ENCODE measurements at regions not wholly inside any gene's neighbourhood (a gene's known extent, or its start where the extent isn't known, plus 50 kb on each side); places are given as distances from the start of the nearest gene placed in this dataset.

DNA sequence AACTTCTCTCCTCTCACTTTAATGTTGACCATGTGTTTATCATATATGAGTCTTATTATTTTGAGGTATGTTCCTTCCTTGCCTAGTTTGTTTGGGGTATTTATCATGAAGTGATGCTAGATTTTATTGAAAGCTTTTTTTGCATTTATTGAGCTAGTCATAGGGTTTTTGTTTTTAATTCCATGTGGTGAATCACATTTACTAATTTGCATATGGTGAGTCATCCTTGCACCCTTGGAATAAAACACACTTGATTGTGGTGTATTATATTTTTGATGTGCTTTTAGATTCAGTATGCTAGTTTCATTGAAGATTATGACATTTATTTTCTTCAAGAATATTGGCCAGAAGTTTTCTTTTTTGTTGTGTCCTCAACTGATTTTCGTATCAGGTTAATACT is 464.6 kb downstream of the PCDH18 start:
- DNase-seq (ENCODE audit: low read depth): no peak

DNA sequence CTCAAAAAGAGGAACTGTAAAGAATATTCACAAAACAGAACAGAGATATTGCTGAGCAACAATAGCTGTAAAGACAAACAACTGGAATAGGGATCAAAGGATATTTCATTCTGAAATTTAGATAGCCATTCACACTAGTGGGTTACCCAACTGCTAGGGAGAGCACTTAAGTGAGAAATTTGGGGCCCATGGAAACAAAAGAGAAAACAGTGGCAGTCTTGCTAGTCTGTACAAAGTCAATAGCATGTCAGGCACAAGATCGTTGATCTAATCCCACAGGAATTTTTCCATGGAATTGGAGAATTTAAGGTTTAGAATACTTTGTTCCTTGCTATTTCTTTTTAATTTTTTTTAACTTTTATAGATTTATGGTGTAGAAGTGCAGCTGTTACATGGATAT is 467.0 kb downstream of the PCDH18 start:
- peak; percentile 49 for DNase-seq (ENCODE audit: low read depth)

DNA sequence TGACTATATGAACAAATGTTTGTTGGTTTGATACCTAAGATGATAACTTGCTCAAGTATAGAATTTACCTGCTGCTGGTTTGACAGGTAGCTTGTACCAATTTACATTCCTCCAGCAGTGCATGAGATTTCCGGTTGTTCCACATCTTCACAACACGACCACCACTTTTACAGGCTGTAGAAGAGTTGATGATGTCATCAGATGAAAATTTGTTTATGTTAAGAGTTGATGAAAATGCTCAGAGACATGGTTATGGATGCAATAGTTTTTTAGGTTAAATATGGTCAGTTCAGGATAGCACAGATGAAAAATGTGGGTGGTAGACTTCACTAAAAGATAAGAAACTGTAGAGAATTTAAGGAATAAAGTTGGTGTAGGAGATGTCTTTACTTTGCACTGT is 468.3 kb downstream of the PCDH18 start:
- no peak for DNase-seq (ENCODE audit: low read depth)

DNA sequence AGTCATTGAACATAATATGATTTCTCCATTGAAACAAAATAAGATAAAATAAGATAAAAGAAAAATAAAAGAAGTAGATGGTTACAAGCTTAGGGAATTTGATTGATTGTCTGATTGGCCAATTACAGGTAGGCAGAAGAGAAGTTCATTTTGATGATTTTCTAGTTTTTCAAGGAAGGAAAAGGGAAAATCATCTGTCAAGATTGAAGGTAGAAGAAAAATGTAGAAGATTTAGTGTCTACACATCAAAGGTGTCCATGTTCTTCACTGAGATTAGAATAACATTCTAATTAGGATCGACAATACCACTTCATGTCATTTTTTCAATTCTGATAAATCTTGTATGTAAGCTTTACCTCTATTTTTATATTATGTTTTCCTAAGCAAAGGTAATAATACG is 489.1 kb downstream of the PCDH18 start:
- DNase-seq (ENCODE audit: low read depth): no peak

DNA sequence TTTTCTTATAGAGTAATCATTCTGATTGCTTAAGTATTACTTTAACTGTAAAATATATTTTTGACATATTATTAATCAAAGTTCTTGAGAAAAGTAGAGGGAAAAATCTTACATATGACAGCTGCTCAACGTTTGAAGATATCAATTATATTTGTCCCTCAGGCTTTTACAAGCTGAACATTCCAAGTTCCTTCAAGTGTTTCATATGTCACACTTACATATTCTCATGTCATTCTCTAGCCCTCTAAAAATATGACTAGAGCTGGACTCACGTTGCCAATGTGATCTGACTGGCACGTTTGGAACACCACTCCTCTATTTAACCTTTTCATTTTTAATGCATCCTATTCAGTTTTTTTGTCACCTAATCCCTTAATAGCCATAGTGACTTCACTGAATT is 492.9 kb downstream of the PCDH18 start:
- no peak for DNase-seq (ENCODE audit: low read depth)

DNA sequence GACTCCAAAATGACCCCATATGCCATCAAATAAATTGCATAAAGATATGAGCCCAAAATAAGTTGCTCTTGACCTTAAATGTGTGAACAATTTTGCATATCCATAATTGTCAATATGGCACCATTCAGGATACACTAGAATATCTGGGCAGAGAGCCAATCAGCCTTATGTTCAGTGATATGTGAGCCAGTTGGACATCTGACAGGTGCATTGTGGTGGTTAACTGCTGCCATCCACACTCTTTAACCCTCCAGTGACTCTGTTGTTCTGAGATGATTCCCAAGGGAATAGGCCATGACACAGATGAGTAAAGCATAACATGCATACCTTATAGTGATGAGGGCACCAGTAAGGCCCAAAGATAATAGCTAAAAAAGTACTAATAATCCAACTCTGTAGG is 500.1 kb downstream of the PCDH18 start:
- peak; percentile 1 for DNase-seq (ENCODE audit: low read depth)

DNA sequence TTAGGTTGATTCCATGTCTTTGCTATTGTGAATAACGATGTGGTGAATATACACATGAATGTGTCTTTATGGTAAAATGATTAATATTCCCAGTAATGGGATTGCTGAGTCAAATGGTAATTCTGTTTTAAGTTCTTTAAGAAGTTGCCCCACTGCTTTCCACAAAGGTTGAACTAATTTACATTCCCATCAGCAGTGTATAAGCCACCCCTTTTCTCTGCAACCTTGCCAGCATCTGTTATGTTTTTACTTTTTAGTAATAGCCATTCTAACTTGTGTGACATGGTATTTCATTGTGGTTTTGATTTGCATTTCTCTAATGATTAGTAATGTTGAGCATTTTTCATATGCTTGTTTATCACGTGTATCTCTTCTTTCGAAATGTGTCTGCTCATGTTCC is 503.3 kb downstream of the PCDH18 start:
- no peak for DNase-seq (ENCODE audit: low read depth)

DNA sequence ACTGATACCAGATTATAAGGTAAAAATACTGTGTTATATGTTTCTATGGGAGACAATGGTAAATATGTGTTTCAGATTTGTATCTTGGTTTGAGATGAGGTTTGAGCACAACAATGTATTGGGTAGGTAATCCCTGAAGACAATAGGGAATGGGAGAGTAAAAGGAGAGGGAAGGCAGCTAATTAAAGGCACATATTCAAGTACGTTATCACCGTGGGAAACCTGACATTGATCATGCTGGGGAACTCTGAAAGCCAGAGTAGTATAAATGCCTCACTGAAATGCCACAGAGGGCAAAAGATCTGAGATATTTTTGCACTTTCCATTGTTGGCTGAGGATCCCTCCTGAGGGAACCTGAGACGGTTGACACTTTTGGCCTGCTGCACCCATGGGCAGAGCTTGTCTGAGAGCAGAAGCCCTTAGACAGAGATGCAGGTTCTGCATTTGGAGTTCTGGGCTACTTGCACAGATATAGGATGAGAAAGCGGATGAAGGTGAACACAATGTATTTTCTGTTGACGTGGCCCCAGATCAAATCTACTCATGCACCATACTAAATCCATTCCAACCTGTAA is 506.7 kb downstream of the PCDH18 start:
- no peak for DNase-seq (ENCODE audit: low read depth)

DNA sequence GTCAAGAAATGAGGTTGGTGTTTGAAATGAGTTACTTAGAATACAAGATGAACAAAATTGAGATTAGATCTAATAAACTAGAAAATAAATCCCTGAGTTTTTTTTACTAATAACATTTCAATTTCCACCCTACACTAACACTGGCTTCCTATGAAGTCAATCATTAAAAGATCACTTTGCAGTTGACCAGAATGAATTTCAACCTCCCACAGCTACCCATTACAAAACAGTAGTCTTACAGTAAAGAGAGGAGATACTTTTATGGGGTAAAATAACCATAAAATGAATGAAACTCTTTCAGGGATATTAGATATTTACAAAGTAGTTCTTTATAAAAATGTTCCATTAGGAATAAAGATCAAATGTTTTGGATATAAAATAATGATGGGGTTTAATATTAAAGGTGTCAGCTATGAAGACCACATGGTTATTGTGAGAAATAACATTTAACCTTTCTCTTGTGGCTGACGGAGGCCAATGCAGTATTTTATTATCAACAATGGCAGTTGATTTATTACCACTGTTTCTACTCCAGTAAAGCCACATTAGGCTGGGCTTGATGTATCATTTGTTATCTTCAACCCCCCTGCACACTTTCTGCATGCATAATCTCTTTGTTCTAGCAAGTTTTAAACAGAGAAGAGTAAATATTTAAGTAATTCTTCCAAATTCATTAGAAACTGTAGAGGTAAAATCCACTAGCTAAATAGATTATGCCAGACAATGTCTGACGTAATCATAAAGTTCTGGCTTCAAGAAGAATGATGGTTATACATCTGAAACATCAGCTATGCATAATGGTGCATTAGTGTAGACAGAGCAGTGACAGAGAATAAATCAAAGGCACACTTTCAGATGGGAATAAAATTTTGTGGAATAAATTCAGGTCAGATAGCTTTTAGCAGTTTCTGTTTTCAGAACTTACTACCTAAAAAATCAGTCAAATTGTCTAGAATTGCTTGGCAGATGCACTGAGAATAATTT is 516.6 kb downstream of the PCDH18 start:
- no peak for DNase-seq (ENCODE audit: low read depth)

DNA sequence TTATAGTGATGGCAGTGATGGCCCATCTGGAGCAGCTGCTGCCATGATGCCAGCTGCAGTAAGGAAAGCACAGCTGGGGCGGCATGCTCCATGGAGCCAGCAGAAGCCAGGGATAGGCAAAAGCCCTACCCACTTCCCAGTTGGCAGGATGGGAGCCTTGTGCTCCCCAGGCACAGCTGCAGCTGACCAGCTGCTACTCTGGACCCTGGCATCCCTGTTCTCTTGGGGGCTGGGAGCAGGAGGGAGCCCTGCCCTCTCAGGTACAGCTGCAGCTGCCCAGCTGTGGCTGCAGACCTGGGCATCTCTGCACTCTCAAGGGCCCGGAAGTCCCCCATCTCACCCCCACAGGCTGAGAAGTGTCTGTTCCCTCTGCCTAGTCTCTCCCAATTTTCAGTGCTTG is 531.9 kb downstream of the PCDH18 start:
- no peak for DNase-seq (ENCODE audit: low read depth)

DNA sequence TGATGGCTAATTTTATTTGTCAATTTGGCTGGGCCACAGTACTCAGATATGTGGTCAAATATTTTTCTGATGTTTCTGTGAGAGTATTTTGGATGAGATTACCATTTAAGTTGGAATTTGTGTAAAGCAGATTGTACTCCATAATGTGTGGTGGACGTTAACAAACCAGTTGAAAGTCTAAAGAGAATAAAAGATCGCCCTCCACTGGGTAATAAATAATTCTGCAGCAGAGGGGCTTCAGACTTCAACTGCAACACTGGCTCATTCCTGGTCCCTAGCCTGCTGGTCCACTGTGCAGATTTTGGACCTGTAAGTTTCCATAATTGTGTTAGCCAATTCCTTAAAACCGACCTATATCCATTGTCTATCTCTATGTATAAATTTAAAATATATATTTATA is 540.3 kb downstream of the PCDH18 start:
- DNase-seq (ENCODE audit: low read depth): no peak

DNA sequence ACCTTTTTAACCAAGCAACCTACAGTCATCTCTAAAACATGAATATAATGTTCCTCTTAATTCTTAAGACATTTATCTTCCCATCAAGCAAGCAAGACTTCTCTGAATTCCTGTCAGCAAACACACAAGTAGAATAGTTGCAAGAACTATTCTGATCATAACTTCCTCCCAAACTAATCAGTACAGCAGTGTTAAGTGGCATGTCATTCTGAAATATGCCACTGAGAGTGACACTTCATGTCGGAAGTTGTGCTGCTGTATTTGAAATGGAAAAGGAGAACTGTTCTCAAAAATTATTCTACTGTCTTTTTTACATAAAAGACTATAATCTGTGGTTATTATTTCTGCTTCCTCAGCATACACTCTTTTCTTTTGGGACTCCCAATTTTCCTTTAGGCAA is 546.6 kb downstream of the PCDH18 start:
- DNase-seq (ENCODE audit: low read depth): no peak

DNA sequence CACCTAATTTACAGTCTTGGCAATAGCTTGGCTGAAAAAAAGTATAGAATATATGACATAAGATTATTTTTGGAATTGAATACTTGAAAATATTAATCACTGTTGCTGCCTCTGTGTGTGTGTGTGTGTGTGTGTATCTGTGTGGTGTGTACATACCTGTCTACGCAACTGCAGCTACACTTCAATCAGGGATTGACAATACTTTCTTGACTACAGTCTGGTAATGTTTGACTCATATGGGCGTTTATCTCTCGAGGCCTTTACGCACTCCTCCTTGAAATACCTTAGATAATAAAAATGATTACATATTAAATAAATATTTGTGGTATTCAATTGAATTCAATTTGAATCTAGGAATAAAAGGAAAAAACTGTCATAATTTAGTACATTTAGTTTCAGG is 565.2 kb downstream of the PCDH18 start:
- DNase-seq (ENCODE audit: low read depth): no peak

DNA sequence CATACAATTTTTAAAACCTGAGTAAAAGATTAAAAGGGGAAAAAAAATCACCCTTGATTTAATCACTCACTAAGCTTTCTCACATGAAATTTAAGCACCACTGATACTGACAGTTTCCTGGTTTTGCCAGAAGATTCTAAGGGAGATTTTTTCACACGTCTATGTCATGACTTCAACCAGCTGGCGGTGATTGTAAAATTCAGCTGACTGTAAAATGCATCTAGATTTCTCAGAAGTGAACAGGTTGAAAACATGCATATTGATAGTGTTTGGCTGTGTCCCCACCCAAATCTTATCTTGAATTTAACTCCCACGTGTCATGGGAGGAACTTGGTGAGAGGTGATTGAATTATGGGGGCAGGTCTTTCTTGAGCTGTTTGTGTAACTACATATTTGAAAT is 566.8 kb downstream of the PCDH18 start:
- no peak for DNase-seq (ENCODE audit: low read depth)

DNA sequence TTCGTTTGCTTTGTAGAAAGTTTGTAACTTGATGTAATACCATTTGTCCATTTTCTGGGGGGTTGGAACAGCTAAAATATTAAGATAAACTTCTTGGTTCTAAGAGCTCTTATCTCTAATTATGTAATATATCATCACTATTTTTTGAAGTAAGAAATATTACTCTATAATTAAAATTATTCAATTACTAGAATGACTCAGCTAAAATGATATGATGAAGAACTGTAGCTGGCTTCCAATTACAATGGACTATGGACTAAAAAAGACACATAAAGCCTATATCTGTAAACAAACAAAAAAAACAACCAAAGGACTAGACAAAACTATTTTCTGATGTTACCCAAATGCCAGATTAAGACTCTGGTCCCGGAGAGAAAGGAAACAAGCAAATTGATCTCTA is 569.4 kb downstream of the PCDH18 start:
- DNase-seq (ENCODE audit: low read depth): no peak

DNA sequence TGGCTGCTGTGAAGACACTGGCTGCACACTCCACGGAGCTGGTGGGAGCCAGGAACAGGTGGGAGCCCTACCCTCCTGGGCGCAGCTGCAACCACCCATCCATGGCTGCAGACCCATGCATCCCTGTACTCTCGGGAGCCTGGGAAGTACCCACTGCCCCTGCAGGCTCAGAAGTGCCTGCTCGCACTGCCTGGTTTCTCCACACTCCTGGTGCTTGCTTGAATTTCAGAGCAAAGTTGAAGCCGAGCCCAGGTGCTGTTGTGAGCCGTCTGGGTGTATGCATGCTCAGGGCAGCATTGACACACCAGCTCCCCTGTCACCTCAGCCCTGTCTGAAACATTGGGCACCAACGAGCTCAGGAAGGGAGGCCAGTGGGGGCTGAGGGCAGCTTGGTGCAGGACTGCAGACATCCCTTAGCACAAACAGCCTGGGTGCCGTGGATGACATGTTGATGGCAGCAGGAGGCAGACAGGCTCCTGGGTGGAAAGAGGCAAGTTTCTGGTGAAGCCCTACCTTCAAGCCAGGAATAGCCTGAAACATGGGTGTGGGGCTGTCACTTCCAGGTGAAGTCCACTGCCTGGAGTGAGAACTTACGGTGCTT is 585.9 kb downstream of the PCDH18 start:
- no peak for DNase-seq (ENCODE audit: low read depth)

DNA sequence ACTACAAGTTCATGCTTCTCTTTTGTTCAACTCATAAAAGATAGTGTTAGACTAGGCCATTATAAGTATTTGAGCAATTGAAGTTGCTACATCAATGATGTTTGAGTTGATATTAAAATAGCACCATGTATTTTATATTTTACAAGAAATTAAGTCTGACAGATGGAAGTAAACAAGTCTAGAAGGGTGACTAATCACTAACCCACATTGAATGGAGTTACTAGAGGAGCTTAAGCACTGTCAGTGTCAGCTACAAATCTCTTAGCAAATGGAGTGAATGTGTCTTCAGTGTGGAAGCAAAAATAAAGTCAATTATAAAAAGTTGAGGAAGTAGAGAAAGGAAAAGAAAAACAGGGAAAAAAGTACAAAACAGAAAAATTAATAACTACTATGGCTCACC is 592.5 kb downstream of the PCDH18 start:
- DNase-seq (ENCODE audit: low read depth): peak; percentile 2

DNA sequence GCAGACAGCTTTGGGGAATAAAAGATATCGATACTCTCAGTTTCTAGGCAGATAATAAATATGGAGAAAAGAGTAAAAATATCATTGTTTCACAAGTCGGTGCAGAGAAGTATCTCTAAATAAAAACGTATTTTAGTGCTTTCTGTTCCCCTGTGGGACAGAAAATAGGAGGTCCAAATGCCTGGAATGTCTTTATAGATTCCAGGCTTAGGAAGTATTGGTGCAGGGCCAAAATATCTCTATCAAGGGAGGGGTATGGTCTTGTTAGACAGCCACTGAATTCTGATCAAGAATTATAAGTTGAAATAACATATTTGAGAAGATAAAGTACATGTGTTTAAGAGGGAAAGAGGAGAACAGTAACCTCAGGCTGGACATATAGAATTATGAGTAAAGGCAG is 596.4 kb downstream of the PCDH18 start:
- no peak for DNase-seq (ENCODE audit: low read depth)

DNA sequence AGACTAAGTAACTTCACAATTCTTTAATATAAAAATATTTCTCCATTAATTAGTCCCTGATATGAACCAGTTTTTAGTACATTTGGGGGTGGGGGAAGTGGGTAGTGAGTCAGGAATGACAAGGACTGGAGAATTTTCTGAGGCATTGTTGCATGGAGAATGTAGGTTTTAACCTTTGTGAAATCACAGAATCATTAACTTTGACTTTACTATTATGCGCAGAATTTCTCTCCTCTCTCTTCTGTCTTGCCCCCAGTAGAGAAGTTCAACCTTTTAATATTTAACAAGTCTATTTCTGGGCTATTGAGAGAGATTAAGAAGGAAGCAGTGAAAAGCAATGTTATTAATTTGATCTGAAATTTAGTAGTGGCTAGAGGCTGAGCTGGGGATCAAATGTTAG is 597.0 kb downstream of the PCDH18 start:
- no peak for DNase-seq (ENCODE audit: low read depth)

DNA sequence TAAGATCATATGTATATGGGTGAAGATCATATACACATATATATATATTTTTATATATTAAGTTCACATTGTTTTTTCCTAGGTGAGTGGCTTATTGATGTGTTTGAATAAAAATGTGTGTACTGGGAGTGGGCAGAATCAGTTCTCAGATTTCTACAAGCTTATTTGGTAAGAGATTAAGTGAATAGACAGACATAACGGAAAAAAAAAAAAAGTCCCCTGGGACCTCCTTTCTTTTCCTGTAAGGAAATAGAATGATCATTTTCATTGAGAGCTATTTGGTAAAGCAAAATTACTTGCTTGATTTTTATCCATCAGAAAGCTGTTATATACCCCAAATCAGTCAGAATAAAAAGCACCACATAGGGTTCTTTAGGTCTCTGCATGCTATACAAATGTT is 597.7 kb downstream of the PCDH18 start:
- DNase-seq (ENCODE audit: low read depth): no peak

DNA sequence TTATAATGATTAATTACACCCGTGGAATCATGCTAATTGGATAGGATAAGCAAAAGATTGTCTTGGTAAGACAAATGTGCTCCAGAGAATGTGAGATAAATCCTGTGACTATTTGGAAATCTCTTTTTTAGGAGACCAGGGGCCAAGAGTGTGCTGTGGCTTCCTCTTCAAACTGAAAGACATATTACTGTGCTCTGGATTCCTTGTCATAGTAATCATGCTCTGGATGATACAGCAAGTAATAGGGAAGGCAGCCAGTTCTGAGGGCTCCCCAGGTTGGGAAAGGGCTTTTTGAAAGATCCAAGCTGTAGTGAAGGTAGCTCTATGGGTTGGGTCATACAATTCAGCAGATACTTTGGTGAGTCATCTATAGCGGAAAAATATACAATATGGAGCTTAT is 600.5 kb downstream of the PCDH18 start:
- DNase-seq (ENCODE audit: low read depth): no peak

DNA sequence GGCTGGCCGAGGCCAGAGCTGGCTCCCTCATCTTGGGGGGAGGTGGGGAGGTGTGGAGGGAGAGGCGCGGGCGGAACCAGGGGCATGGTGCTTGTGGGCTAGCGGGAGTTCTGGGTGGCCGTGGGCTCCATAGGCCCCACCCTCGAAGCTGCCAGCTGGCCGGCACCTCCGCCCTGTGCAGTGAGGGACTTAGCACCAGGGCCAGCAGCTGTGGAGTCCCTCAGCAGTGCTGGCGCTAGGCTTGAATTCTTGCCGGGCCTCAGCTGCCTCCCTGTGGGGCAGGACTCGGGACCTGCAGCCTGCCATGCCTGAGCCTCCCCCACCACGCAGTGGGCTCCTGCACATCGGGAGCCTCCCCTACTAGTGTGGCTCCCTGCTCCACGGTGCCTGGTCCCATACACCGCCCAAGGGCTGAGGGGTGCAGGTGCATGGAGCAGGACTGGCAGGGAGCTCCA is 603.3 kb downstream of the PCDH18 start:
- DNase-seq (ENCODE audit: low read depth): no peak

DNA sequence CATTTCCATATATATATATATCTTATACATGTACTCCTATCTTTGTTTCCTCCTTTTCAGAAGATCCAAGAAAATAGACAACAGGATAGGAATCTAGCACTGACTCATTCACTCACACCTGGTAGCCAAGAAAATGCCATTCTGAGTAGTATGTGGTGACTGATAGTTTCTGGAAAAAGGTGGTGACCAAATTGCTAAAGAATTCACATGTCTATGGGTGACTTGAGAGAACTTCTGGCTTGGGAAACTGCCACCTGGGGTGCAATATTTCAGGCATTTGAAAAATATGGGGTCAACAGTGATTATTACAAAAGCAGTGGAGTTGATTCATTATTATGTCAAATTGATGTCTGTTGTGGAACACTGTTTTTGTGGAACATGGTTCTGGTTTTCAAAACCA is 605.1 kb downstream of the PCDH18 start:
- DNase-seq (ENCODE audit: low read depth): peak; percentile 38
